GM20000 (cell line): ENCODE measurements at regions not wholly inside any gene's neighbourhood (a gene's known extent, or its start where the extent isn't known, plus 50 kb on each side); places are given as distances from the start of the nearest gene placed in this dataset.

Source experiments
- DNase-seq: peaks from one replicate; pipeline ENCODE4 v3.0.0; 2012; ENCODE audit warnings: low spot score
- TF ChIP-seq, protein P1 (sequence below): IDR thresholded peaks from 2 replicates; pipeline ENCODE4 v1.5.1; 2012; ENCODE audit warnings: mild to moderate bottlenecking, control low read depth; ENCODE audit errors: extremely low read depth, missing control alignments

DNA sequence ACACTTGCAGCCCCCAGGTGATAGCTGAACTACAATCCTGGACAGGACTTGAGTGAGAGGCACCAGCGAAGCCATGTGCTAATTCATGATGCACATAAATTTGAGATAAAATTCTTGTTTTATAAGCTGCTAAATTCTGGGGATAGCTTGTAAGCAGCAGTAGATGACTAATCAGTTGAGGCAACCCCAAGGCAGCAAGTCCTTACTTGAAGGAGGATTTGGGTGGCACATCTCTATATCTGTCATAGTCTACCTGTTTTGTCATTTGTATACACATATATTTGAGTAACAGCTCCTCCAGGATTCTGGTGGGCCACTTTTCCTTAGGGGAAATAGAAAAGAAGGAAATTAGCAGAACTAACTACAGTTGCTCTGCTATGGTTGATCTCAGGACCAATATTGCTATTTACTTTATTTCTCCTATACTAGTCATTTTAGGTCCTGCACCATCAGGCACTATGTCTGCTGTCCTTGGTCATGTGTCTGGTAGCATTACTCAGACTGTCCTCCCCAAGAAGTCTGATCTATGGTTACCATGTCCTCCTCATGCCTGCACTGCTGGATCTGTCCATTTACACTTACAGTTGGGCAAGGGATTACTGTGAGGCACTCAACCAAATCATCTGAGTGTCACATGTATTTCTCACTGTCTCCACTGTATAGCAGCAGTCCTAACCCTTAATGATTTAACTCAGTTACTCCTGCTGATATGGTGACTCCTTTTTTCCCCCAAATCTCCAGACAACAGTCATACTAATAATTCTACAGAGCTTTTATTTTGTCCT is 436.0 kb upstream of the CWC22 start:
- no peak for DNase-seq
- TF ChIP-seq, protein P1, sequence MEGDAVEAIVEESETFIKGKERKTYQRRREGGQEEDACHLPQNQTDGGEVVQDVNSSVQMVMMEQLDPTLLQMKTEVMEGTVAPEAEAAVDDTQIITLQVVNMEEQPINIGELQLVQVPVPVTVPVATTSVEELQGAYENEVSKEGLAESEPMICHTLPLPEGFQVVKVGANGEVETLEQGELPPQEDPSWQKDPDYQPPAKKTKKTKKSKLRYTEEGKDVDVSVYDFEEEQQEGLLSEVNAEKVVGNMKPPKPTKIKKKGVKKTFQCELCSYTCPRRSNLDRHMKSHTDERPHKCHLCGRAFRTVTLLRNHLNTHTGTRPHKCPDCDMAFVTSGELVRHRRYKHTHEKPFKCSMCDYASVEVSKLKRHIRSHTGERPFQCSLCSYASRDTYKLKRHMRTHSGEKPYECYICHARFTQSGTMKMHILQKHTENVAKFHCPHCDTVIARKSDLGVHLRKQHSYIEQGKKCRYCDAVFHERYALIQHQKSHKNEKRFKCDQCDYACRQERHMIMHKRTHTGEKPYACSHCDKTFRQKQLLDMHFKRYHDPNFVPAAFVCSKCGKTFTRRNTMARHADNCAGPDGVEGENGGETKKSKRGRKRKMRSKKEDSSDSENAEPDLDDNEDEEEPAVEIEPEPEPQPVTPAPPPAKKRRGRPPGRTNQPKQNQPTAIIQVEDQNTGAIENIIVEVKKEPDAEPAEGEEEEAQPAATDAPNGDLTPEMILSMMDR, result no peak

DNA sequence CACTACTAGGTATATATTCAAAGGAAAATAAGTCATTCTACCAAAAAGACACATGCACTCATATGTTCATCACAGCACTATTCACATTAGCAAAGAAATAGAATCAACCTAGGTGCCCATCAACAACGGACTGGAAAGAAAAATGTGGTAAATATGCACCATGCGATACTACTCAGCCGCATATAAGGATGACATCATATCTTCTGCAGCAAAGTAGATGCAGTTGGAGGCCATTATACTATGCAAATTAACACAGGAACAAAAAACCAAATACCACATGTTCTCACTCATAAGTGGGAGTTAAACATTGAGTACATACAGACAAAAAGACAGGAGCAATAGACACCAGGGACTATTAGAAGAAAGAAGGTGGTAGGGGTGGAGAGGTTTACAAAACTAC is 412.1 kb upstream of the CWC22 start:
- no peak for DNase-seq
- TF ChIP-seq, protein P1, result no peak

DNA sequence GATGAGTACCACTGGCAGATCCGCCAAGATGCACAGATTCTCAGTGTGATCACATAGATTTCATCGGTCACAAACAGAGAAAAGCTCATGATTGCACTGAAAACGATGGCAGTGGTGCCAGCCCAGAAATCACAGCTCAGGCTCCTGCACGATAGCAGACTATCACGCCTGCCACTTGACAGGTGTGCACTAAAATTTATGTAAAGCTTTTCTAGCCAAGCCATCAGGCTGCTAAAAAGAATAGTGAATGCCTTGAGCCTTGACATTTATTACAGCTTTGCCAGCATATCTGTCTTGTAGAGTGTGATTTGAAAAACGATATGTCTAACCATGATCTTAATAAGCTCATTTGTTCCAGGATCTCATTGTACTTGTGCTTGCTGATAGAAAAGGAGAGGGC is 409.5 kb upstream of the CWC22 start:
- TF ChIP-seq, protein P1, result no peak
- DNase-seq, result no peak

DNA sequence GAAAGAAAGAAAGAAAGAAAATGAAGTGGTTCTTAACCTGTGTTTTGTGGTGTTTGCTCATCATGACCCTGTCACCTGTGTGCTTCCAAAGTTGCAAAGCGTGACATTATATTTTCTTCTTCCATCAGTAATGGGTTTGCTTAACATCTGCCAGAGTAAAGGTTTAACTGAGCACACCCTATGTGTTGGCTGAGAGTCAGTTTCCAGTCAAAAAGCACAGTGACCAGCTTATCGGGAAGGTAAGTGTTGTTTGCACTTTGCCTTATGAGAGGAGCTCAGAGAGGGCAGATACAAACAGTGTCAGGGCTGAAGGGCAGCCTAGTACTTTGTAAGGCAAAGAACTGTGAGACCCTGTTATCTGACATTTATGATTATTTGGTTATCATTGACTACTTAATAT is 406.2 kb upstream of the CWC22 start:
- DNase-seq, result no peak
- TF ChIP-seq, protein P1, result no peak

DNA sequence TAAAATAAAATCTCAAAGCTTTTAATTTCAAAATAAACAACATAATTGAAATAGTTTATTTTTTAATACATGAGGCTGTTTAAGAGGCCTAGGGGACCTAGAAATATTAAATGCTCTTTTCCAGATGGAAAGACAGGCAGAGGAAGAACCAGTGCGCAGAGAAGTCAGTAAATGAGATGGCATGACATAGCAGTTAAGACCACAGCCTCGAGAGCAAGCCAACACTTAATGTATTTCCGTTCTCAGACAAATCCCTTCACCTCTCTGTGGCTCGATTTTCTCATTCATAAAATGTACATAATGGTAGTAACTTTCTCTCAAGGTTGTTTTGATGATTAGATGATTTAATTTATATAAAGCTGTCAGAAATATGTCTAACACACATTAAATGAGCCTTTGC is 405.1 kb upstream of the CWC22 start:
- TF ChIP-seq, protein P1, result no peak
- no peak for DNase-seq

DNA sequence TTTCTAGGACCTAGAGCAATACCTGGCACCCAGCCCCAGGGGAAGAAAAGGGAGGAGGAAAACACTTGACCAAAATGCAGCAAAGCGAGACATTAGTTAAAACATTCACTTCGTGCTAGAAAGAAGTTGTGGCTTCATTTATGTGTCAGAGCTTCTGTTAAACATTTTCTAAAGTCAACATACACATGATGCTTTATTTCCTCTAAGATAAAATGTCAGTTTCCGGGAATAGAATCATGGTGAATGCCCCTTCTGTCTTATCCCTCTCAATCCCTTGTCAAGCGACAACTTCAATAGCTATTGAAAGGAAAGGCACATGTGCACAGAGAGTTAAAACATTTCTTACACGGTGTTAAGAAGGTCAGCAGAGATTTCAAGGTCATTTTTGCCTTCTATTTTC is 404.6 kb upstream of the CWC22 start:
- no peak for DNase-seq
- TF ChIP-seq, protein P1, result no peak

DNA sequence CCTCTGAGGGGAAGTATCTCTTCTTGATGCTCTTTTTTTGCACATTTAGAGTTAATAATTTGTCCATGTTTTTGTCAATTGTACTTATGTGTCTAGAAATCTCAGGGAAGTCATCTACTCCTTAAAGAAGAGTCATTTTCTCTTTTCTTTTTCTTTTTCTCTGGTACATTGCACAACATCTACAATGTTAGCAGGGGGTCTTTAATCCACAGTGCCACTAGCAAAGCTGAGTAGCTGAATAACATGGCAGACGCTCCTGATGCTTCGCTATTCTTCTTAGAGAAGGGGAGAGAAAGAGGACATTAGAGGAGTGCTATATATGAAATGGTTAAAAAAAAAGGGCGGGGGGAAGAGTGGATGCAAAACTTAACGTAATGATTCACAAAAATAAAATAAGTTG is 399.6 kb upstream of the CWC22 start:
- TF ChIP-seq, protein P1, result no peak
- no peak for DNase-seq
